Testis (tissue), 2 donors: ENCODE measurements at regions not wholly inside any gene's neighbourhood (a gene's known extent, or its start where the extent isn't known, plus 50 kb on each side); places are given as distances from the start of the nearest gene placed in this dataset.
"Not testable (repeated sequence)": the region's sequence is repeated elsewhere in the genome, so short reads cannot be mapped to it uniquely, and the experiment has no call there.

Experiments
- DNase-seq: peaks from one replicate; pipeline ENCODE4 v3.0.0-alpha.2; 2019
- H3K27ac ChIP-seq, 2 donors: fragments of 200-600 bp; sonication (generic); one replicate each; pipeline ENCODE4 v1.5.1; 2019
- H3K27me3 ChIP-seq: fragments of 200-600 bp; sonication (generic); one replicate; pipeline ENCODE4 v1.5.1; 2019
- H3K36me3 ChIP-seq: fragments of 200-600 bp; sonication (generic); one replicate; pipeline ENCODE4 v1.5.1; 2017; ENCODE audit warnings: low read depth; ENCODE audit errors: missing control alignments
- H3K4me1 ChIP-seq: fragments of 200-600 bp; sonication (generic); one replicate; pipeline ENCODE4 v1.5.1; 2019
- H3K4me3 ChIP-seq, 2 donors: fragments of 200-600 bp; sonication (generic); one replicate each; pipeline ENCODE4 v1.5.1; 2017 to 2019
- H3K9me3 ChIP-seq: fragments of 200-600 bp; sonication (generic); one replicate; pipeline ENCODE4 v1.5.1; 2017
- POLR2A ChIP-seq: fragments of 450-650 bp; IDR thresholded peaks from one replicate; pipeline ENCODE4 v1.6.1; 2017; ENCODE audit warnings: antibody characterized with exemption, mild to moderate bottlenecking, moderate library complexity
- WGBS, 2 donors: methylation state at CpG; one replicate each; pipeline ENCODE4 v1.1.5; 2018; 5-methylcytosine and 5-hydroxymethylcytosine counted together
- intact Hi-C: fragments of 100-400 bp; cut with DNase I; formaldehyde crosslinking; loops from one replicate; pipeline ENCODE4 v1.15.1; 2023; ENCODE audit warnings: low total_unique reads
- TF ChIP-seq, protein P1 (sequence below), 3 experiments: fragments of 450-650 bp in 2 of 3; fragments of 200-600 bp in 1 of 3; sonication (generic) in 1 of 3; IDR thresholded peaks; one replicate each; pipeline ENCODE4 v1.5.1; 2016 to 2019; ENCODE audit warnings: antibody characterized with exemption in 3 of 3, mild to moderate bottlenecking in 2 of 3, moderate library complexity in 1 of 3

- Histone ChIP-seq H3K27me3 (no peaks in the 10 kb centered on the region), H3K4me3 (no peak overlapping the region), H3K27ac (no peak overlapping the region), H3K36me3 (no peaks in the 10 kb centered on the region), H3K4me1 (no peaks in the 10 kb centered on the region), H3K9me3 (no peaks in the 10 kb centered on the region)
- DNase-seq, result no peak
- intact Hi-C loops, result no loop called here
- TF ChIP-seq POLR2A, result no peak
- TF ChIP-seq, protein P1, sequence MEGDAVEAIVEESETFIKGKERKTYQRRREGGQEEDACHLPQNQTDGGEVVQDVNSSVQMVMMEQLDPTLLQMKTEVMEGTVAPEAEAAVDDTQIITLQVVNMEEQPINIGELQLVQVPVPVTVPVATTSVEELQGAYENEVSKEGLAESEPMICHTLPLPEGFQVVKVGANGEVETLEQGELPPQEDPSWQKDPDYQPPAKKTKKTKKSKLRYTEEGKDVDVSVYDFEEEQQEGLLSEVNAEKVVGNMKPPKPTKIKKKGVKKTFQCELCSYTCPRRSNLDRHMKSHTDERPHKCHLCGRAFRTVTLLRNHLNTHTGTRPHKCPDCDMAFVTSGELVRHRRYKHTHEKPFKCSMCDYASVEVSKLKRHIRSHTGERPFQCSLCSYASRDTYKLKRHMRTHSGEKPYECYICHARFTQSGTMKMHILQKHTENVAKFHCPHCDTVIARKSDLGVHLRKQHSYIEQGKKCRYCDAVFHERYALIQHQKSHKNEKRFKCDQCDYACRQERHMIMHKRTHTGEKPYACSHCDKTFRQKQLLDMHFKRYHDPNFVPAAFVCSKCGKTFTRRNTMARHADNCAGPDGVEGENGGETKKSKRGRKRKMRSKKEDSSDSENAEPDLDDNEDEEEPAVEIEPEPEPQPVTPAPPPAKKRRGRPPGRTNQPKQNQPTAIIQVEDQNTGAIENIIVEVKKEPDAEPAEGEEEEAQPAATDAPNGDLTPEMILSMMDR (IDR thresholded peaks at IDR 0.05), result no peak
- WGBS, 2 donors, result 100% methylated on average over 2 of the region's 2 CpGs
Observed at GRCh38 chr15:81885135-81885534, 160.7 kb downstream of the MEX3B start.

DNA sequence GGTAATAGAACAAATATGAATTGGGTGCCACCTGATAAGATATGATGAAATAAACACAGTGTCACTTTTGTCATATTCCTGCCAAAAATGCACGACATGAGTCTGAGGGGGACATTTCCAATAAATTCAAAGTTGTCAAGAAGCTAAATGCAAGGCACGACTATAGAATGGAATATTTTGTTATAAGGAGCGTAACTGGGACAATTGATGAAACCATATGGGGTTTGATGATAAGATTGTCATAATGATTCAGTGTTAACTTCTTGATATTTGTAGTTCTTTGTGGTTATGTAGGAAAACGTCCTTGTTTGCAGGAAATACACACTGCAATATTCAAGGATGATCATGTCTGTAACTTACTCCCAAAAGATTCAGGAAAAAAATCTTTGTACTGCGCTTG is 163.3 kb downstream of the MEX3B start:
- Histone ChIP-seq H3K27ac (no peak overlapping the region), H3K36me3 (no peaks in the 10 kb centered on the region), H3K9me3 (no peaks in the 10 kb centered on the region), H3K4me3 (no peak overlapping the region), H3K27me3 (no peaks in the 10 kb centered on the region), H3K4me1 (peaks cover 7% of the 10 kb centered on the region)
- no peak for TF ChIP-seq POLR2A
- TF ChIP-seq, protein P1 (IDR thresholded peaks at IDR 0.05), result no peak
- no peak for DNase-seq
- intact Hi-C loops, result no loop called here
- 67 to 75% methylated on average over 5 of the region's 5 CpGs for WGBS, 2 donors

- DNase-seq, result no peak
- H3K4me3 ChIP-seq, result no peak overlapping the region
- peaks cover 7% of the 10 kb centered on the region for H3K4me1 ChIP-seq
- no peaks in the 10 kb centered on the region for H3K9me3 ChIP-seq
- no peaks in the 10 kb centered on the region for H3K27me3 ChIP-seq
- H3K27ac ChIP-seq, result no peak overlapping the region
- 83 to 89% methylated on average over 5 of the region's 5 CpGs for WGBS, 2 donors
- intact Hi-C loops, result no loop called here
- TF ChIP-seq, protein P1 (IDR thresholded peaks at IDR 0.05), result no peak
- no peak for TF ChIP-seq POLR2A
- H3K36me3 ChIP-seq, result no peaks in the 10 kb centered on the region
Observed at GRCh38 chr15:81880833-81881232, 165.0 kb downstream of the MEX3B start.

DNA sequence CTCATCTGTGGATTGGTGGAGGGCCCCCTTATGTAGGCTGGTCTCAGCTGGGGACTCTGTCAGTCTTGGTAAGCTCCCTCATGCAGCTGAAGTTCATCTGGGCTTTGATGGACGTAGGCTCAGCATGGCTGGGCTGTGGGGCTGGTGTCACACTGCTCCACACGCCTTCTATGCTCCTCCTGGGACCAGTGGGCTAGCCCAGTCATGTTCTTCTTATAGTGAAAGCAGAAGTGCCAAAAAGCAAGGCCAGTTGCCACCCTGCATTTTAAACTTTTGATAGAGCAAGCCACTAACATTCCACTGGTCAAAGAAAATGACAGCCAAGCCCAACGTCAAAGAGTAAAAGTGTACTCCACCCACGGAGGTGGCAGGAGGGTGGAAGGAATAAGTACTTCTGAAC is 165.5 kb downstream of the MEX3B start:
- Histone ChIP-seq H3K9me3 (no peaks in the 10 kb centered on the region), H3K36me3 (no peaks in the 10 kb centered on the region), H3K27me3 (no peaks in the 10 kb centered on the region), H3K4me1 (peaks cover 7% of the 10 kb centered on the region), H3K27ac (no peak overlapping the region), H3K4me3 (no peak overlapping the region)
- 88 to 97% methylated on average over 4 of the region's 4 CpGs for WGBS, 2 donors
- TF ChIP-seq, protein P1 (IDR thresholded peaks at IDR 0.05), result no peak
- no peak for TF ChIP-seq POLR2A
- intact Hi-C loops, result no loop called here
- DNase-seq, result no peak

DNA sequence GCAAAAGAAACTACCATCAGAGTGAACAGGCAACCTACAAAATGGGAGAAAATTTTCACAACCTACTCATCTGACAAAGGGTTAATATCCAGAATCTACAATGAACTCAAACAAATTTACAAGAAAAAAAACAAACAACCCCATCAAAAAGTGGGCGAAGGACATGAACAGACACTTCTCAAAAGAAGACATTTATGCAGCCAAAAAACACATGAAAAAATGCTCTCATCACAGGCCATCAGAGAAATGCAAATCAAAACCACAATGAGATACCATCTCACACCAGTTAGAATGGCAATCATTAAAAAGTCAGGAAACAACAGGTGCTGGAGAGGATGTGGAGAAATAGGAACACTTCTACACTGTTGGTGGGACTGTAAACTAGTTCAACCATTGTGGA is 170.1 kb downstream of the MEX3B start:
- H3K27me3 ChIP-seq, H3K4me1 ChIP-seq, H3K36me3 ChIP-seq, intact Hi-C loops, H3K27ac ChIP-seq, H3K9me3 ChIP-seq, DNase-seq, H3K4me3 ChIP-seq: not testable (repeated sequence)
- WGBS, 2 donors, result 100% methylated on average over 1 of the region's 1 CpG

GRCh38 chr15:81870746-81871106 is 175.1 kb downstream of the MEX3B start:
- 76 to 96% methylated on average over 5 to 25 of the region's 29 CpGs for WGBS, 2 donors
- DNase-seq, intact Hi-C loops: not testable (repeated sequence)

DNA sequence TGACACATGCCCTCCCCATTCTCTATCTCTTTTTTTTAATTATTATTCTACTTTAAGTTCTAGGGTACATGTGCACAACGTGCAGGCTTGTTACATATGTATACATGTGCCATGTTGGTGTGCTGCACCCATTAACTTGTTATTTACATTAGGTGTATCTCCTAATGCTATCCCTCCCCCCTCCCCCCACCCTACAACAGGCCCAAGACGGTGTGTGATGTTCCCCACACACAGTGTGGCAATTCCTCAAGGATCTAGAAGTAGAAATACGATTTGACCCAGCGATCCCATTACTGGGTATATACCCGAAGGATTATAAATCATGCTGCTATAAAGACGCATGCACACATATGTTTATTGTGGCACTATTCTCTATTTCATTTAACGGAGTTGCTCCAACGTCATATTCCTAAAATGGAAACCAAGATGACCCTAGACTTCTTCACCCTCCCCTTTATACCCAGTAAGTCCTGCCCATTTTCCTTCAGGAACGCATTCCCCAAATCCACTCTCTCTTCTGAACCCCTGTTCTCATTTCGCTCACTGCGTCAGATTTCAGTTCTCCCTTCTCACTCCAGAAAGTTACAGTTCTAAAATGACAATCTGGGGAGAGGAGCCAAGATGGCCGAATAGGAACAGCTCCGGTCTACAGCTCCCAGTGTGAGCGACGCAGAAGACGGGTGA is 175.6 kb downstream of the MEX3B start:
- H3K4me3 ChIP-seq, H3K4me1 ChIP-seq, H3K9me3 ChIP-seq, H3K27ac ChIP-seq, DNase-seq, H3K27me3 ChIP-seq, H3K36me3 ChIP-seq, intact Hi-C loops: not testable (repeated sequence)
- 86 to 88% methylated on average over 16 of the region's 16 CpGs for WGBS, 2 donors

More at GRCh38 chr15:81870746-81871106, 175.1 kb downstream of the MEX3B start:
- H3K27ac ChIP-seq, H3K36me3 ChIP-seq, H3K27me3 ChIP-seq, H3K9me3 ChIP-seq, H3K4me3 ChIP-seq, H3K4me1 ChIP-seq: not testable (repeated sequence)
